SH-SY5Y (cell line): ENCODE measurements at regions not wholly inside any gene's neighbourhood (a gene's known extent, or its start where the extent isn't known, plus 50 kb on each side); places are given as distances from the start of the nearest gene placed in this dataset.

Source experiments
- GATA2 ChIP-seq: IDR thresholded peaks from 2 replicates; pipeline ENCODE4 v1.6.1; 2011; ENCODE audit warnings: mild to moderate bottlenecking, low read depth, low read length
- GATA3 ChIP-seq: IDR thresholded peaks from 2 replicates; pipeline ENCODE4 v1.6.1; 2011; ENCODE audit warnings: low read depth, mild to moderate bottlenecking, low read length, moderate library complexity

DNA sequence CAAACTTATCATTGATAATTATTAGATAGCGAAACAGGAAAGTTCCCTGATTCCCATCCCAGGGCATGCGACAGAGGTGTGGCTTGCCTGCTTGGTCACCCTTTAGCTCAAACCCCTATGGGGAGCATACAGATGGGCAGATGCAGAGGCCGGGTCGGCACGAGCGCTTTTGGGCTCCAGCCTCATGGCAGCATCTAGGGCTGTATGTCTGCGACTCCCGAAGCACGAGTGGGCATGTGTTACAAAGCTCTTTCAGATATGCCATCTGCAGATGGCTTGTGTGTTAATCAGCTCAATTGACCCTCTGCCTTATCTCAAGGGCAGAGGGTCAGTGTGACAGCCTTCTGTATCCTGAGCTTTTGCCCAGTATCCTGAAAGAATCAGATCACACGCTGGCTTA is 2069.3 kb upstream of the RAG2 start:
- peak; percentile 73 for TF ChIP-seq GATA2
- TF ChIP-seq GATA3: no peak
